Tibial artery (tissue), 4 donors: ENCODE measurements at regions not wholly inside any gene's neighbourhood (a gene's known extent, or its start where the extent isn't known, plus 50 kb on each side); places are given as distances from the start of the nearest gene placed in this dataset.

Source experiments
- DNase-seq, 2 donors: peaks; one replicate each; pipeline ENCODE4 v3.0.0-alpha.2; 2019
- H3K27ac ChIP-seq, 2 donors: fragments of 200-600 bp; sonication (generic) in 1 of 2; 1 replicate in 1 of 2; 2 replicates in 1 of 2; pipeline ENCODE4 v1.5.1; 2018 to 2019; ENCODE audit warnings: mild to moderate bottlenecking in 1 of 2
- H3K27me3 ChIP-seq, 2 donors: fragments of 200-600 bp; sonication (generic) in 1 of 2; one replicate each; pipeline versions ENCODE4 v1.5.1 to v1.6.0; 2016 to 2019
- H3K36me3 ChIP-seq, 3 donors: fragments of 200-600 bp; sonication (generic) in 2 of 3; one replicate each; pipeline ENCODE4 v1.5.1; 2016 to 2019; ENCODE audit warnings: mild to moderate bottlenecking in 2 of 3
- H3K4me1 ChIP-seq, 4 donors: fragments of 200-600 bp; sonication (generic) in 2 of 4; 1 replicate in 3 of 4; 2 replicates in 1 of 4; pipeline ENCODE4 v1.5.1; 2016 to 2019
- H3K4me3 ChIP-seq, 2 donors: fragments of 200-600 bp; sonication (generic) in 1 of 2; 1 replicate in 1 of 2; 2 replicates in 1 of 2; pipeline ENCODE4 v1.5.1; 2018 to 2019; ENCODE audit warnings: mild to moderate bottlenecking in 2 of 2
- H3K9me3 ChIP-seq, 3 donors: fragments of 200-600 bp; sonication (generic) in 1 of 3; one replicate each; pipeline ENCODE4 v1.5.1; 2016 to 2019
- CTCF ChIP-seq, 2 experiments: fragments of 200-600 bp in 1 of 2; fragments of 450-650 bp in 1 of 2; IDR thresholded peaks; one replicate each; pipeline ENCODE4 v1.5.1; 2017 to 2019; ENCODE audit warnings: antibody characterized with exemption in 2 of 2, mild to moderate bottlenecking in 1 of 2, moderate library complexity in 1 of 2
- intact Hi-C: fragments of 100-400 bp; cut with DNase I; formaldehyde crosslinking; loops from one replicate; pipeline ENCODE4 v1.15.0; 2023; ENCODE audit warnings: low total_unique reads

GRCh38 chr14:44418856-44419255 is 88.2 kb downstream of the FSCB start:
- H3K4me1 ChIP-seq, result no peaks in the 10 kb centered on the region
- TF ChIP-seq CTCF (IDR thresholded peaks at IDR 0.05), result no peak
- DNase-seq, result no peak
- H3K9me3 ChIP-seq, result no peaks in the 10 kb centered on the region
- no peak overlapping the region for H3K27ac ChIP-seq
- intact Hi-C loops, result no loop called here
- H3K4me3 ChIP-seq, result no peak overlapping the region
- H3K27me3 ChIP-seq, result no peaks in the 10 kb centered on the region
- H3K36me3 ChIP-seq, result no peaks in the 10 kb centered on the region

GRCh38 chr14:44417809-44418208 is 89.3 kb downstream of the FSCB start:
- DNase-seq, result no peak
- H3K27me3 ChIP-seq, result no peaks in the 10 kb centered on the region
- intact Hi-C loops, result no loop called here
- H3K27ac ChIP-seq, result no peak overlapping the region
- no peaks in the 10 kb centered on the region for H3K9me3 ChIP-seq
- no peaks in the 10 kb centered on the region for H3K36me3 ChIP-seq
- no peak for TF ChIP-seq CTCF (IDR thresholded peaks at IDR 0.05)
- H3K4me3 ChIP-seq, result no peak overlapping the region
- H3K4me1 ChIP-seq, result no peaks in the 10 kb centered on the region

GRCh38 chr14:44414646-44415045 is 92.4 kb downstream of the FSCB start:
- Histone ChIP-seq H3K36me3 (no peaks in the 10 kb centered on the region), H3K4me1 (no peaks in the 10 kb centered on the region), H3K27me3 (no peaks in the 10 kb centered on the region), H3K4me3 (no peak overlapping the region), H3K27ac (no peak overlapping the region), H3K9me3 (no peaks in the 10 kb centered on the region)
- DNase-seq, result no peak
- intact Hi-C loops, result no loop called here
- TF ChIP-seq CTCF (IDR thresholded peaks at IDR 0.05), result no peak

GRCh38 chr14:44412858-44413569 is 94.1 kb downstream of the FSCB start:
- Histone ChIP-seq H3K4me1 (no peaks in the 10 kb centered on the region), H3K4me3 (no peak overlapping the region)

GRCh38 chr14:44405011-44405486 is 102.0 kb downstream of the FSCB start:
- intact Hi-C loops, result no loop called here
- DNase-seq, result no peak
- no peak overlapping the region for H3K27ac ChIP-seq
- no peaks in the 10 kb centered on the region for H3K27me3 ChIP-seq
- H3K4me1 ChIP-seq, result no peaks in the 10 kb centered on the region
- H3K36me3 ChIP-seq, result no peaks in the 10 kb centered on the region
- no peaks in the 10 kb centered on the region for H3K9me3 ChIP-seq
- H3K4me3 ChIP-seq, result no peak overlapping the region
- TF ChIP-seq CTCF (IDR thresholded peaks at IDR 0.05), result no peak

More at GRCh38 chr14:44412858-44413569, 94.1 kb downstream of the FSCB start:
- DNase-seq, result no peak
- Histone ChIP-seq H3K36me3 (no peaks in the 10 kb centered on the region), H3K27ac (no peak overlapping the region), H3K27me3 (no peaks in the 10 kb centered on the region), H3K9me3 (no peaks in the 10 kb centered on the region)
- intact Hi-C loops, result no loop called here
- no peak for TF ChIP-seq CTCF (IDR thresholded peaks at IDR 0.05)
